DMS53 (cell line): ENCODE measurements at regions not wholly inside any gene's neighbourhood (a gene's known extent, or its start where the extent isn't known, plus 50 kb on each side); places are given as distances from the start of the nearest gene placed in this dataset.

Experiments used
- DNase-seq: peaks from one replicate; lab custom pipeline; 2025; lab: John Stamatoyannopoulos, UW

DNA sequence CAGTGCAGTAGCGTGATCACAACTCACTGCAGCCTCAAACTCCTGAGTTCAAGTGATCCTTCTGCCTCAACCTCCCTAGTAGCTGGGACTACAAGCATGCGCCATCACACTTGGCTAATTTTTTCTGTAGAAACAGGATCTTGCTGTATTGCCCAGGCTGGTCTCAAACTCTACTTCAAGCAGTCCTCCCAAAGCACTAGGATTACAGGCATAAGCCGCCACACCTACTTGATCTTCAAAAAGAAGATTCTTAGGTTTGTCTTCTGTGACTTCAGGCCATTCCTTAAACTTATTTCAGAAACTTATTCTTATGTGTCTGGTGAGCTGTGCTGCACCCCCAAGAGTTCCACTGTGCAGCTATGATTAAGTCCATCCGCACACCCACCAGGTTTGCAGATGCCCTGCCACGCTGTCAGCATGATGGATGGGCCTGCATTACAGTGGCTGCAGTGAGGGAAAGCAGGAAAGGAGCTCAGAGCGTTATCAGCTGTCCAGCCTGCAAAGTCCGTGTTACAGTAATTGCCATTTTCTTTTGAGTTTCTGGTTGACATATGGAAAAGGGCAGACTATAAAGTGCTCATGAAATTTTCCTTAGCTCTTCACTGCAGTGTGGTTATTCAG, 146.6 kb downstream of the AASDH start:
- DNase-seq: no peak

DNA sequence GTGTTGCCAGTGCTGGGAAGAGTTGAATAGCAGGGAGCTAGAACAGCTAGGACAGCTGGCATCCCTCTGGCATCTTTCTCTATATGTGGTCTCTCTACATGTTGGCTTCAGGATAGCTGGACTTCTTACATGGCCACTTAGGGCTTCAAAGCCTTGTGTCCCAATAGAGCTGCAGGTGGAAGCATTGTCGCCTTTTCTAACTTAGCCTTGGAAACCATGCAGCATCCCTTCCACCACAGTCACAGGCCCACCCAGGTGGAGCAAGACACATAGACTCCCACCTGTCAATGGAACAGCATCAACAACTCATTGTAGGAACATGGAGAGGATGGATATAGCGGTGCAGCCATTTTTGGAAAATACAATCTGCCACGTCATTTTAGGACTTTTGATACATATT, 149.0 kb downstream of the AASDH start:
- DNase-seq: no peak

DNA sequence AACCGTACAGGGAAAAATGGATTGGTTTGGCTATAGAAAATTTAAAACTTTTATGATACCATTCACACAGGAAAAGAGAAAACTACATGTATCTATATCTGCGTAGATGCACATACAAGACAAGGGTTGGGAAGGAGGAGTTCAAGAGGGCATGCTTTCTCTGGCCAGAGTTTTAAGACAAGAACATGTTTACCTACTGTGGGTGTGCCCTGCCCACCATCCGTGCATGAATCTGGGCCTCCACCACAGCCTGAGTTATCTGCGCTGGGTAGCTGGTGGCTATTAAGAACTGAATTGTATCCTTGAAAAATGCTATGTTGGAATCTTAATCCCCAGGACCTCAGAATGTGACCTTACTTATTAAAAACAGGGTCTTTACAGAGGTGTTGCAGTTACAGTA, 151.6 kb downstream of the AASDH start:
- no peak for DNase-seq

DNA sequence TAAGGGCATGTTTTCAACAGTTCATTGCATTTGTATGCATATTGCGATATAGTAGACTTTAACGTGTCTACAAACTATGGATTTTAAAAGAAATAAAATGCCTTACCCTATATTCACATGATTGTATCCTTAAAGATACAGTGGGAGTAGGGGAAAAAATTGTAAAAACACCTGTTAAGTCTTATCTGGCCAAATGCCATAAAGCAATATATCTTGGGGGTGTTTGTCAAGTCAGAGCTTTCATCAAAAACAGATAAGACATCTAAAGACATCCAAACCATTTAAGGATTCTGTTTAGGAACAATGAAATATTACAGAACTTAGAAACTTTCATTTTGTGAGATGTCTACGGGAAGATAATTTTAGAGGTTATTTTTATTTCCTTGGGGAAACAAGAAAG, 152.3 kb downstream of the AASDH start:
- no peak for DNase-seq

DNA sequence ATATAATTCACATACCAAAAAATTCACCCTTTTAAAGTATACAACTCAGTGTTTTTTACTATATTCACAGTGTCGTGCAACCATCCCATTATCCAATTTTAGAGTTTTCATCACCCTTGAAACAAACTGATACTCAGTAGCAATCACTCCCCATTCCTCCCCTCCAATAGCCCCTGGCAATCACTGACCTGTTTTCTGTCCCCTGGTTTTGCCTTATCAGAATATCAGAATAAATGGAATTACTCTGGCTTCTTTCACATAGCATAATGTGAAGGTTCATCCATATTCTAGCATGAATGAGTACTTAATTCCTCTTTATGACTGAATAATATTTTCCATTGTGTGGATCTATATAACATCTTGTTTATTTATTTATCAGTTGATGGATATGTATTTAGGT, 153.2 kb downstream of the AASDH start:
- DNase-seq: no peak

DNA sequence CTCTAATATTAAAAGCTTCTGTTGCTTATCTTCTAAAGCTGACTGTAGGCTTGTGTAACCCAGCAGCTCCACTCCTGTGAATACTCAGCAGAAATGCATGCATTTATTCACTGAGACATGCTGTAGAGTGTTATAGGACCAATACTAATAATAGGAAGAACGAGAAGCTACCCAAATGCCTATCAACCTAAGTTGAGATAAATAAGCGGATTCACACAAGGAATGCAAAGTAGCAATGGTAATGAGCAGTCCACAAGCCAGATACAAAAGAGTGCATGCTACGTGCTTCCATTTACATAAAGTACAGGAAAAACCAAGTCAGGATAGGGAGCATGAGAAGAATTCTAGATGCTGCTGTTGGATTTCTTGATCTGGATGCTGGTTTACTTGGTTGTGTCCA, 155.9 kb downstream of the AASDH start:
- no peak for DNase-seq

DNA sequence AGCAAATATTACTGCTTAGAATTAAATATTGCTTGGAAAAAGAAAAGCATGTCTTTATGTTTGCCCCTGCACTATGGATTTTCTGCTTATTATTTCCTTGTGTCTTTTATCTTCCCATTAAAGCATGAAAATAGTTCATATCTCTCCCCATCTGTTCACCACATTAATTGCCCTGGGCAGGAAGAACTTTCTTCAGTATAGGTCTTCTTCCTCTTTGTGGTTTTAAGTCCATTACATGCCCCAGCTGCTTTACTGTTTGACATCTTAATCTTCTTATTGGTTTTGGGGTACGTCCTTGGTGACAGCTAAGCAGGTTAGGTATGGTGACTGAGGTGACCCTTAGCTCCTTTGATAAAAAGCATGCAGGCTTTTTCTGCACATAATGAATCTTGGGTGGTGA, 157.3 kb downstream of the AASDH start:
- DNase-seq: no peak

DNA sequence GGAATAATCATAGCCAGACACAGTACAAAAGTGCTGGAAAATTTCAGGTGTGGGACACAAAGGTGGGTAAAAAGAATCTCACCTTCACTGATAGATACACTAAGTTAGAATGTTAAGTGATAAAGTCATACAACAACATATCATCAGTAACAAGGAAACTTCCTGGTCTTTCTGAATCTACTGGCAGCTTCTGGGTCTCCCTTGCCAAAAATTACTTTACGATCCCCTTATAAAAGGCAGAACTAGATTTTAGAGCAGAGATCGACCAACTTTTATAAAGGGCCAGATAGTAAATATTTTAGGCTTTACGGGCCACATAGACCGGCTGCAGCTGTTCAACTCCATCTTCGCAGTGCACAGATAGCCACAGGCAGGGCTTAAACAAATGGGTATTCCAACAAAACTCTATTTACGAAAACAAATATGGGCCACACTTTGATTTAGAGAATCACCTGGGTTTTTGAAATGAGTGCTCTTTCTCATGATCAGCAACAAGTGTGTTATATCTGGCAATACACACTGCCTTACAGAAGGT, 159.9 kb downstream of the AASDH start:
- no peak for DNase-seq

DNA sequence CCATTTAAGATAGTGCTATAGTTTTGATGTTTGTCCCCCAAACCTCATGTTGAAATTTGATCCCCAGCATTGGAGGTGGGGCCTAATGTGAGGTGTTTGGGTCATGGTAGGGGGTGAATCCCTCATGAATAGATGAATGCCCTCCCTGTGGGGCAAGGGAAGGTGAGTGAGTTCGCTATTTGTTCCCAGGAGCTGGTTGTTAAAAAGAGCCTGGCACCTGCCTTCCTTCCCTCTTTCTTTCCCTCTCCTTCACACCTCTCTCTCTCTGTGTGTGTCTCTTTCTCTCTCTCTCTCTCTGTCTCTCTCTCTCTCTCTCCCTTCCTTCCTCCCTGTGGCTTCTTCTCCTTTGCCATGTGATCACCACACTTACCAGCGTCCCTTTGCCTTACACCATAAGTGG, 160.7 kb downstream of the AASDH start:
- no peak for DNase-seq

DNA sequence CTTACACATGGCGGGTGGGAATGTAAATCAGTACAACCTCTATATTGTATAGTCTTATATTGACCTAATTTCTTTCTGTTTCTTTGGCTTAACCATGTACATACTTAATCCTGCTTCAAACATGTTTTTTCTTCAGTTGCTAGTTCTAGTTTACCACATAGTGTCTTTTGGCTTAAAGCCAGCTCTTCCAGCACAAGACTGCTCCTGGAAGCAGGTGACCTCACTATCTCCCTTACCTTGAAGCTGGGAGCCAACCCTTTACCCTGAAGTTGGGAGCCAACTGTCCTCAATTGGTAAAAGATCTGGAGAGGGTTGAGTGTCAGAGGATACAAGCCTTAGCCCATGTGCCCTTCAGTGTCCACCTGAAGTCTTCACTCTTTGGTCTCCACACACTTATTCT, 162.7 kb downstream of the AASDH start:
- DNase-seq: no peak

DNA sequence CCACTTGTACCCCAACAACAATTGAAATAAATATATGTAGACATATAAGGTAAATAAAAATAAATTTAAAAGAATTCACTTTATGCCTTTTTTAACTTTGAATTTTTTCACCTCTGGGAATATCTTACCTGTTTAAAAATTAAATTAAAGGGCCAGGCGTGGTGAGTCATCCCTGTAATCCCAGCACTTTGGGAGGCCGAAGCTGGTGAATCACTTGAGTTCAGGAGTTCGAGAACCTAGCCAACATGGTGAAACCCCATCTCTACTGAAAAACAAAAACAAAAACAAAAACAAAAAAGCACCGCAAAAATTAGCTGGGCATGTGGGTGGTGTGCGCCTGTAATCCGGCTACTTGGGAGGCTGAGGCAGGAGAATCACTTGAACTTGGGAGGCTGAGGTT, 164.8 kb downstream of the AASDH start:
- DNase-seq: no peak

DNA sequence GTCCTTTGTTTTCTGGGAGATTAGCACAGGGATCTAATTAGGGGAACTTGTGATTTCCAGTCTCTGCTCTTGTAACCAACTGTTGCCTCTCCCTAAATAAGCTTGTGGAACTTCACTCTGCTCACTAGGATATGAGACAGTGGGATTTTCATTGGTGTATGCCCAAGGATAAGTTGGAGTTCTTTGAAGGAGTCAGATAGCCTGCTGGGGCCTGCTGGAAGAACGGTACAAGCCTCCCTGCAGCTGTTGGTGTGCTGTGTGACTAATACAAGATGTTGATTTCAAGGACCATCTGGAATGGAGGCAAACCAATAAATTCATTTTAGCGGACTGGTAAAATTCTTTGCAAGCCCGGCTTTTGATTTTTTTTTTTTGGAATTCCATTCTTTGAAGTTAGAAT, 167.0 kb downstream of the AASDH start:
- no peak for DNase-seq

DNA sequence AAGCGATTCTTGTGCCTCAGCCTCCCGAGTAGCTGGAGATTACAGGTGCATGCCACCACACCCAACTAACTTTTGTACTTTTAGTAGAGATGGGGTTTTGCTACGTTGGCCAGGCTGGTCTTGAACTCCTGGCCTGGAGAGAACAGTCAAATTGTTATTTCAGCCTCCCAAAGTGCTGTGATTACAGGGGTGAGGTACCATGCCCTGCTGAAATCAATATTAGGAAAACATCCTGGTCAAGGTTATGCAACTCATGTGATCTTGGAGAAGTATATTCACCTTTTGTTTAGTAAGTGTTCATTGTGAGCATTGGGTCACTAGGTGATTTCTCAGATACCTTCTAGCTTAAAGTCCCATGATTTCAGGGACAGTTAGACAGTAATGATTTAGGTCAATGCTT, 167.8 kb downstream of the AASDH start:
- DNase-seq: no peak

DNA sequence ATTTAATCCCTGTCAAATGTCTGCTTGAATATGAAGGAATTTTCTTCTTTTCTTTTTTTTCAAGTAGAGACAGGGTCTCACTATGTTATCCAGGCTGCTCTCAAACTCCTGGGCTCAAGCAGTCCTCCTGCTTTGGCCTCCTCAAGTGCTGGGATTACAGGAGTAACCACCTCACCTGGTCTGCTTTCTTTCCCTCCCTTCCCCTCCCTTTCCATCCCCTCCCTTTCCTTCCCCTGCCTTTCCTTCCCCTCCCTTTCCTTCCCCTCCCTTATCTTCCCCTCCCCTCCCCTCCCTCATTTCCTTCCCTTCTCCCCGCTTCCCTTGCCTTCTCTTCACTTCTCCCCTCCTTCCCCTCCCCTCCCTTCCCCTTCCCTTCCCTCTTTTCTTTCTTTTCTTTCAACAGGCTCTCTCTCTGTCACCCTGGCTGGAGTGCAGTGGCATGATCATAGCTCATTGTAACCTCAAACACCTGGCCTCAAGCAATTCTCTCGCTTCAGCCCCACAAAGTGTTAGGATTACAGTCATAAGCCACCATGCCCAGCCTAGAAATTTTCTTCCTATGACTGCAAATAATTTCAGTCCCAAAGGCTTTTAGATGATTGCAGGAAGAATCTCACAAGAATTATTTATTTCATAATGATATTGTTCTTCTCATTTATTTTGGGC, 168.9 kb downstream of the AASDH start:
- DNase-seq: no peak

DNA sequence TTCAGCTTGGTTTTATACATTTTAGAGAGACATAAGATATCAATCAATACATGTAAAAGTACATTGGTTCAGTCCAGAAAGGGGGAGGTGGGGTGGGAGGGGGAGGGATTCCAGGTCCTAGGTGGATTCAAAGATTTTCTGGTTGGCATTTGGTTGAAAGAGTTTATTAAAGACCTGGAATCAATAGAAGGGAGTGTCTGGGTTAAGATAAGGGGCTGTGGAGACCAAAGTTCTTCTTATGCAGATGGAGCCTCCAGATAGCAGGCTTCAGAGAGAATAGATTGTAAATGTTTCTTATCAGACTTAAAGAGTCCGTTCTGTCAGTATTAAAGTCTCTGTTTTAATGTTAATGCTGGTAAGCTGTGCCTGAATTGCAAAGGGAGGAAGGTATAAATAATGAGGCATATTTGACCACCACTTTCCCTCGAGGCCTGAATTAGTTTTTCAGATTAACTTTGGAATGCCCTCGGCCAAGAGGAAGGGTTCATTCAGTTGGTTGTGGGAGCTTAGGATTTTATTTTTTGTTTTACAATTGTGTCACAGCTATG, 169.9 kb downstream of the AASDH start:
- DNase-seq: no peak

DNA sequence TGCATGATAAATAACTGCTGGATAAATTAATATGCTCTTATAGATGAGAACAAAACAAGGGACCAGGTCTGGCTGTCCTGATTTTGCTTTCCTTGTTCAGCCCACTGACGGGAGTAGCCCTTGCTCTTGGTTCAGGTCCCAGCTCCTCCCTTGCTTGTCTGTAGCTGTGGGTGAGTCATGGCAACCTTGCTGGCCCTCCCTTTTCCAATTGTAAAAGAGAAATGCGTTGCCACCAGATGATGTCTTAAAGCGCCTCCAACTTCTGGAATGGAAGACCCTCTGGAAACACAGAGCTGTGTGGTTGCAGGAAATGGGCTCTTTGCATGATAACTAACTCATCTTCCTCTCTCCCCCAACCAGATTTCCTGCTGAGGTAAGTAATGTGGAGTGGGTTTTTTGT, 171.4 kb downstream of the AASDH start:
- DNase-seq: no peak

DNA sequence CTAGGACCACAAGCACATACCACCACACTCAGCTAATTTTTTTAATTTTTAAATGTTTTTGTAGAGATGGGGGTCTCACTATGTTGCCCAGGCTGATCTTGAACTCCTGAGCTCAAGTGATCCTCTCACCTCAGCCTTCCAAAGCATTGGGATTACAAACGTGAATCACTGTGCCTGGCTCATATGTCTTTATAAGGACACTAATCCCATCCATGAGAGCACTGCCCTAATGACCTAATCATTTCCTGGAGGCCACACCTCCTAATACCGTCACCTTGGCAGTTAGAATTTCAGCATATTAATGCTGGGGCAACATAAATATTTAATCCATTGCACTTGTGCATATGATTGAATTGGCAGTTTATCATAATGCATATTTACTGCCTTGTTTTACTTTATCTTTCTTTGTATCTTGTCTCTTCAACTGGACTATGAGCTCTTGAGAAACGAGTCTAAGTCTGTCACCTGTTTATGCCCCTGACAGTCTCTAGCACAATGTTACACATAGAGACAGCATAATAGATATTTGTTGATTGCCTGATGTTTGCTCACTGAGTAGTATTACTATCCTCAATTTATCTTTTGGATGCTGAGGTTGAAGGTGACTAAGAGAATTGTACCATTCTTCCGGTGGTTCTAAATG, 172.0 kb downstream of the AASDH start:
- DNase-seq: peak; percentile 4

DNA sequence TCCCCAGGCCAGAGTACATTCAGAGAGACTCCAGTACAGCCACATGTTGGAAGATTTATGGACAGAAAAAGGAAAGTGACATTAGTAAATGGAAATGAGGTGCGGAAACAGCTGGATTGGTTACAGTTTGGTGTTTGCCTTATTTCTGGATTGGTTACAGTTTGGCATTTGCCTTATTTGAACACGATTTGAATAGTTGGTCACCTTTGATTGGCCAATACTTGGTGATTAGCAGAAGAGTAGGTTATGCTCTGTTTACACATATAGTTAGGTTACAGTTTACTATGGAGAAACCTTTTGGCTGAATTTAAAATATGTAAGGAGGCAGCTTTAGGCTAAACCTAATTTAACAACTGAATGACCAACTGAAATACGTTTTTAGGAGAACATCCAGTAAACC, 173.7 kb downstream of the AASDH start:
- DNase-seq: no peak

DNA sequence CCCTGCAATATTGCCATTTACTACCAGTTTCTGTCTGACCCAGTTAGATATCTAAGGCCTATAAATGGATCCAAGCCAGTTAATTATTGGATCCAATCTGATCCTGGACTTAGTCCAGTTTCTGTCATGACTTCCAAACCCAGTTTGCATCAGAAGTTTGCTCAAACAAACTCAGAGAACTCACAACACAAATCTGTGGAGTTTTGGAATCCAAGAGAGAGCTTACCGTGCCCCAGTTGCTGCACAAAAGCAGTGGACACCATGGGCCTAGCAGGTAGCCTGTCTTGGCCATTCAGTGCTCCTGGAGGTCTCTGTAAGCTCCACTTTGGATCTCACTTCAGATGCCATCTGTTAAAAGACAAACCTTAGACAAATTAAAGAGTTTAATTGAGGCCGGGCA, 174.5 kb downstream of the AASDH start:
- no peak for DNase-seq

DNA sequence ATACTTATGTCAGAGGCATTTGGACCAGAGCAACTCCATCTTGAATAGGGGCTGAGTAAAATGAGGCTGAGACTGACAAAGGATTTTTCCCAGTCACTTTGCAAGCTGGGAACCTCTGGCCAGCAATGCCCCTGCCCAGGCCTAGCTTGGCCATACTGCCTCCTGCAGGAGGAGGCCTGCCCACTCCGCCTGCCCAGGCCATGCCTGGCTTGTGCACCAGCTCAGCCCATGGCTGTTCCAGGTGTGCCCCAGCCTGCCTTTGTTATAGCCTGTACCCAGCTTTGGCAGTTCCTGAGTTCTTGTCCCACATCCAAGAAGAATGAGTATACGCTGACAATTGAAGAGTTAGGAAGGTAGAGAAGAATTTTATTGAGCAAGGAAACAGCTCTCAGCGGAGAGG, 176.1 kb downstream of the AASDH start:
- no peak for DNase-seq

DNA sequence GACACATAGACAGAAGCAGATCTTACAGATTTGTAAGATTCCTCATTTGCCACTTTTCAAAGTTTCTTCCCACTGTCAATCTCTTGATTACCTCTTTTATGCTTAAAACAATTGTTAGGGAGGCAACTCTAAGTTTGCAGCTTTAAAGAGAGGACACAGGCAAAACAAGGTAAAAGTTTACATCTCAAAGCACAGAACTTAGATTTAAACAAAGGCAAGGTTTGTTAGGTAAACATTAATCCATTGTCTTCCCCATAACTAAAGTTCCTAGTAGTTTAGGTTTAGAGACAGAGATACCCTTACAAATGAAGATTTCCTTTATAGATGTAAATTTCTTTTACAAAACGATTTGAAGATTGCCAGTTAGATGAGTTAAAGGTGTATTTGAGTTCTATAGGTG, 176.9 kb downstream of the AASDH start:
- DNase-seq: no peak

DNA sequence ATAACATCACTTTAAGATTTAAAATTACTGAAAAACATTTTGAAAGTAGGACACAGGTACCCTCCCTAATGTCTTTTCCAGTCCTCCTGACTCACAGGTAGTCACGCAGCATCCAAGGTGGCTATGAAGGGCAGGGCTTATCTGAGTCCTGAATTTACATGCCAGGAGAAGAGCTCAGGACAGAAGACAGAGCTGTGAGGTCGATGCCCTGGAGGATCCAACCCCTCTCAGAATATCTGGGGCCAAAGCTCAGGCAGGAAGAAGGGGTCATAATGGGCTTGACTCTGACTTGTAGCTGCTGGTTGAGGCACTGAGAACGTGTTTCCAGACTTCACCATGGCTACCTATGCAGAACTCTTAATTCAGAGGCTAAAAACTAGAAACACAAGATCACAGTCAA, 177.5 kb downstream of the AASDH start:
- no peak for DNase-seq

DNA sequence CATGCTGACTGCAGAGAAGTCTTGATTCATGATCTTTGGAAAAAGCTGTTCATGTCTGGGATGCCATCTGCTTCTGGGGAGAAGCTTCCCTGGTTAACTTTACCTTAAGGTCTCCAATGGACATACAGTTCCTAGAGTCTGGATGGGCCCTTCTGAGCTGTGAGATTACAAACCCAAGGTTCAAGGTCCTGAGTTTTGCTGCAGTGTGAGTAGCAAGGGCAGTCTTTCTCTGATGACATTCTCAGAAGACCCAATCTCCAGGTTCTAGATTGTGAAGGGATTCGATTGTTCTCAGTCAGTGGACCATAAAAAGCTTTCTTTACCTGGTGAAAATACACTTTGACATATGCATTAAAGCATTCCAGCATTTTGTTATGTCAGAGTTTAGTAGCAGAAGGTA, 179.2 kb downstream of the AASDH start:
- DNase-seq: no peak
